IPS-18a (cell line): ENCODE measurements at regions not wholly inside any gene's neighbourhood (a gene's known extent, or its start where the extent isn't known, plus 50 kb on each side); places are given as distances from the start of the nearest gene placed in this dataset.

Source experiments
- H3K27ac ChIP-seq: one replicate; pipeline ENCODE4 v1.5.1; 2013; ENCODE audit warnings: low read length
- H3K27me3 ChIP-seq: one replicate; pipeline ENCODE4 v1.6.1; 2013; ENCODE audit warnings: mild to moderate bottlenecking, low read length; ENCODE audit not compliant: control insufficient read depth, insufficient read depth
- H3K36me3 ChIP-seq: one replicate; pipeline ENCODE4 v1.6.1; 2013; ENCODE audit warnings: low read depth, low read length; ENCODE audit not compliant: control insufficient read depth
- H3K4me1 ChIP-seq: one replicate; pipeline ENCODE4 v1.6.1; 2013; ENCODE audit warnings: low read depth, low read length; ENCODE audit not compliant: control insufficient read depth
- H3K4me3 ChIP-seq: one replicate; pipeline ENCODE4 v1.5.1; 2013; ENCODE audit warnings: low read length
- H3K9ac ChIP-seq: one replicate; pipeline ENCODE4 v1.6.1; 2013; ENCODE audit warnings: mild to moderate bottlenecking, low read length, moderate library complexity
- H3K9me3 ChIP-seq: one replicate; pipeline ENCODE4 v1.6.1; 2013; ENCODE audit warnings: low read depth, low read length; ENCODE audit not compliant: control insufficient read depth

DNA sequence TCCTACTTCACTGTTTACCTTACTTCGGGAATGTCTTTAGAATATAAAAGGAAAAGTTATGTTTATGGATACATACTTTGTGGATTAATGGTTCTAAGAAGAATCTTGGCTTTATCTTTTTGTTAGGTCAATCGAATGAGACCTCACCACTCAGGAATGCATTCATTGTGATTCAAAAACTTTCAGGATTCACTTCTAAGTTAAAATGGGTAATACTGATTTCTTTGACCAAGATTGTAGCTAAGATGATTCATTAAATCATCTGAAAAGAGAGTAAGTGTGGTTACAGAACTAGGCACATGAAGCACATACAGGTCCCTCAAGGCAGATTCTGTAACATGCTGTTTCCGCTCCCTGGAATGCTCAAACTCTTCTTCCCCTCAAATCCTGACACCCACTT, 716.4 kb downstream of the KCNA4 start:
- Histone ChIP-seq H3K27ac (no peak overlapping the region), H3K9ac (no peak overlapping the region), H3K9me3 (no peaks in the 10 kb centered on the region), H3K36me3 (no peaks in the 10 kb centered on the region), H3K4me3 (no peak overlapping the region), H3K27me3 (no peaks in the 10 kb centered on the region), H3K4me1 (peaks cover 6% of the 10 kb centered on the region)

DNA sequence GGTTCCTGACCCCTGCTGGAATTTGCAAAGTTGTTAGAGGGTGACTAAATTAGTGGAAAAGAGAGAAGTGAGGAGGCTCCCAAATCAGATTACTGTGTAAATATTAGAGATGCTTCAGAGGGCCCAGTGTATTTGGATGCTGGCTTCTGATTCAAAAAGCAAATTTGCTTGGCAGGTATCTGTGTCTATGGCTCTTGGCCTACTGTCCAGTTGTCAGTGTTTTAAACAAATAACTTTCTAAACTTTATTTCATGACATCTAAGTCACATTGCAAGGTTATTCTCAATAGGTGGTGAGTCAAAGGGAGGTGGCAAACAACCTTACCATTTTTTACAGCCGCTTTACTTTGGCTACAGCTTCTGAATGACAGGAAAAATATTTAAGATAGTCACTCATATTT, 720.1 kb downstream of the KCNA4 start:
- Histone ChIP-seq H3K27ac (no peak overlapping the region), H3K4me1 (peaks cover 6% of the 10 kb centered on the region), H3K9ac (no peak overlapping the region), H3K36me3 (no peaks in the 10 kb centered on the region), H3K27me3 (no peaks in the 10 kb centered on the region), H3K4me3 (no peak overlapping the region), H3K9me3 (no peaks in the 10 kb centered on the region)

DNA sequence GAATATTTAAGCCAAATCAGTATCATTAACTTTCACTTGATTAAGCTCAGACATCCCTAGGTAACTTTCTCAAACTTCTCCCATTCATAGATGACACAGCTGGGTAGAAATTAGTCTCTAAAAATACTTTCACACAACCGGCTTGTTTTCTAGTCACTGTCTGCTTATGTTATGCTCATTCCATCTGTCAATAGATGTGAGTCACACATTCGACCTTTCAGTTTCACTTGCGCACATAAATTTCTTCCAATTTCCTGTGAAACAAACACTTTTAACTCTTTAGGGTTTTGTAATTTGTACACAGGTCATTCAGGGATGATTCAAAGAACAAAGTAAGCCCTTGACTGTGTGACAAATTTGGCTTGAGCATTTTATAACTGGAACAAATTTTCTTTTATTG, 723.0 kb downstream of the KCNA4 start:
- H3K4me1 ChIP-seq: no peaks in the 10 kb centered on the region
- no peaks in the 10 kb centered on the region for H3K9me3 ChIP-seq
- H3K4me3 ChIP-seq: no peak overlapping the region
- H3K36me3 ChIP-seq: no peaks in the 10 kb centered on the region
- no peak overlapping the region for H3K27ac ChIP-seq
- no peak overlapping the region for H3K9ac ChIP-seq
- no peaks in the 10 kb centered on the region for H3K27me3 ChIP-seq

DNA sequence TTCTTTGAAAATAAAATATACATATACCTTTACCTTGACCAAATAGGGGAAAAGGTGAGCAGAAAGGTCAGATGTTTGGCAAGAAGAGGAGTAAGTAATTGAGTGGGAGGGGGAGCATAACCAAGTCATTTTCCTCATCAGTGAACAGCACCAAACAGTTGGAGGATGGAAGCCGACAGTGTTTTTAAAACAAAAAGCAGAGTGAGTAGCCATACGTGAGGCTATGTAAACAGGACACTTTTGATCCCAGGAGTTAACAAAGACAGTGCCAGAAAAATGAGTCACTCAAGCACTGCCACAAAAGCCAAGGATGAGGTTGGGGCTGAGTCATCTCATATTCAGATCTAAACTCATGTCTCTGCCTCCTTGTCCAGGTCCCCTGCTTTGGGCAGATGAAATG, 734.7 kb downstream of the KCNA4 start:
- Histone ChIP-seq H3K4me1 (no peaks in the 10 kb centered on the region), H3K27me3 (no peaks in the 10 kb centered on the region), H3K27ac (no peak overlapping the region), H3K36me3 (no peaks in the 10 kb centered on the region), H3K9me3 (no peaks in the 10 kb centered on the region), H3K4me3 (no peak overlapping the region), H3K9ac (no peak overlapping the region)

DNA sequence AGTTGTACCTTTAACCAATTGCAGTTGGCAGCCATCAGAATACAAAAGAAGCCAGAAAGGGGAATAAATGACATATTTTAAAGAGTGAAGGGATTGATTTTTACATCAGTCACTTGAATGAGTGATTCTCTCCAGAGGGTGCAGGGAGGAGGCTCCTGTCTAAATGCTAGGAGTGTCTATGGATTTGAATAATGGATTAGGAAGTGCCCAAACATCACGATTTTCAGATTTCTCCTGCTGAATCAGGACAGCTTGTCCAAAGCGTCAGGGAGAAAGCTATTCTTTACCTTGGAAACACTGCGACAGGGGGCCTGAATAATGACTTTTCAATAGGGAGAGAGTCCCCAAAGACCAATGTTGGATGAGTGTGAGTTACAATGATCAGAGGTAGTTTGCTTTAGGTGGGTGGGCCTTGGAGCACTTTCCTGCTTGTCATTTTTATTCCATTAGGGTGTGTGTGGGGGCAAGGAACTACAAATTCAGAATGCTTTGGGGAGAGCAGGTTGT, 735.5 kb downstream of the KCNA4 start:
- no peak overlapping the region for H3K27ac ChIP-seq
- H3K4me1 ChIP-seq: no peaks in the 10 kb centered on the region
- no peak overlapping the region for H3K4me3 ChIP-seq
- H3K27me3 ChIP-seq: no peaks in the 10 kb centered on the region
- no peaks in the 10 kb centered on the region for H3K36me3 ChIP-seq
- no peaks in the 10 kb centered on the region for H3K9me3 ChIP-seq
- H3K9ac ChIP-seq: no peak overlapping the region

DNA sequence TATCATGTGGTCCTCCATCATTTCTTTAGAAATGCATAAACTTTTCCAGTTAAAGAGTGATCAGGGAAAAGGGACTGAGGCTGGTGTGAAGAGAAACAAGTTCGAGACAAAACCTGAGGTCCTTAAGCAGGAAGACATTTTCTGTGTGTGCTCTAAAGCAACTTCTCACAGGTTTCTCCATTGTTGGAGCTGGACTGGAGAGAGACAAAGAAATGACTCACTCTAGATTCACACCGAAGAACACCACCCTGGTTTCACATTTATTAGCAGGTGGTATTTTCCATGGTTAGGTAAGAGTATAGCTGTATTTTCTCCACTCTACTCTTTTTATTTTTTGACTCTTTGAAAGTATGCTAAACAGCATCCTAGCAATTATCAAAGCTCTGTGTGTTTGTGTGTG, 736.4 kb downstream of the KCNA4 start:
- H3K27me3 ChIP-seq: no peaks in the 10 kb centered on the region
- no peaks in the 10 kb centered on the region for H3K4me1 ChIP-seq
- no peaks in the 10 kb centered on the region for H3K36me3 ChIP-seq
- no peak overlapping the region for H3K27ac ChIP-seq
- H3K4me3 ChIP-seq: no peak overlapping the region
- no peak overlapping the region for H3K9ac ChIP-seq
- H3K9me3 ChIP-seq: no peaks in the 10 kb centered on the region

DNA sequence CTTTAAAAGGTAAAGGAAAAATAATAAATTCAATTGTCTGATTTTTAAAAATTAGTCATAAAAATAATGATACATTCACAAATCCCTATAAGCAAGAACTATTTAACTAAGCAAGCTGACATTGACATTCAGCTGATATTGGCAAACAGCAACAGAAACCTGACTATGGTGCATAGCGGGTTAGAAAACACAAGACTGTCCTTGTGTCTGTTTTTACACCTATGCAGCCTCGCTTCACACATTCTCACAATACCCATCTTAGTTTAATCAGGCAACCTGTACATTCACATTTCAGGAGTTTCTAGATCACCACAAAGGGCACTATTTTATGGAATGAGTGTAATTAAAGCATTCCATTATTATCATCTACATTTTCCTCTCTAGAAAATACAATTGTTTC, 737.1 kb downstream of the KCNA4 start:
- Histone ChIP-seq H3K4me3 (no peak overlapping the region), H3K36me3 (no peaks in the 10 kb centered on the region), H3K27me3 (no peaks in the 10 kb centered on the region), H3K9me3 (no peaks in the 10 kb centered on the region), H3K9ac (no peak overlapping the region), H3K27ac (no peak overlapping the region), H3K4me1 (no peaks in the 10 kb centered on the region)

DNA sequence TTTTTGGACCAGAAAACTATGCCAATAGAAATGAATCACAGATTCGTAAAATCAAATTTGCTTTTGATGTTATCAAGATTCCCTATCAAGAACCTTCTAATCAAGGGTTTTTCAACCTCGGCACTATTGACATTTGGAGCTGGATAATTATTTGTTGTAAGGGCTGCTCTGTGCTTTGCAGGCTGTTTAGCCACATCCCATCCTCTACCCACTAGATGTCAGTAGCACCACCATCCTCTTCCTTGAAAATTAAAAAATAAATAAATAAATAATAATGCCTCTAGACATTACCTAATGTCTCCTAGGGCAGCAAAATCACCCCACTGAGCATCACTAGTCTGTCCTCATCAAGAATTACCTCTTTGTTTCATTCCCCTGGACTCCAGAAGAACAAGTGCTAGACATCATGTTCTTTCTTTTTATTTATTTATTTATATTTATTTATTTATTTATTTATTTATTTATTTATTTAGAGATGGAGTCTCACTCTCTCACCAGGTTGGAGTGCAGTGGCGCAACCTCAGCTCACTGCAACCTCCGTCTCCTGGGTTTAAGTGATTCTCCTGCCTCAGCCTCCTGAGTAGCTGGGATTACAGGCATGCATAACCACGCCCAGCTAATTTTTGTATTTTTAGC, 744.7 kb downstream of the KCNA4 start:
- no peak overlapping the region for H3K9ac ChIP-seq
- no peak overlapping the region for H3K27ac ChIP-seq
- H3K4me1 ChIP-seq: no peaks in the 10 kb centered on the region
- H3K36me3 ChIP-seq: no peaks in the 10 kb centered on the region
- H3K4me3 ChIP-seq: no peak overlapping the region
- no peaks in the 10 kb centered on the region for H3K27me3 ChIP-seq
- H3K9me3 ChIP-seq: no peaks in the 10 kb centered on the region

DNA sequence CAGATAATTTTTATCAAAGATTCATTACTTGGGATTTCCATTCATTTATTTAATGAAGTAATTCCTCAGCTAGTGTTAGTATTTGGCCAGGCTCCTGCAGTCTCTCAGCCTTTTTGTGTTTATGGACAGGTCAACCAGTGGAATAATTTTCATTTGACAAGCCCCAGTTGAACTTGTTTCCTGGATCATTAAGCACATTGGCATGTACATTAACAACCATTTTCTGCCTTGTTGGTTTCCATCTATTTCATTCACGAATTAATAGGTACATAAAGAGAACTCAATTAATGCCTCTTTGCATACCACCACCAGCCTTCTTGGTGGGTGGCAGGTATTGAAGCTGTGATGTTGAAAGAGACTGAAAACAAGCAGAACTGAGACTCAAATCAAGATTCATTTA, 745.2 kb downstream of the KCNA4 start:
- Histone ChIP-seq H3K27me3 (no peaks in the 10 kb centered on the region), H3K9ac (no peak overlapping the region), H3K36me3 (no peaks in the 10 kb centered on the region), H3K27ac (no peak overlapping the region), H3K4me3 (no peak overlapping the region), H3K4me1 (no peaks in the 10 kb centered on the region), H3K9me3 (no peaks in the 10 kb centered on the region)

DNA sequence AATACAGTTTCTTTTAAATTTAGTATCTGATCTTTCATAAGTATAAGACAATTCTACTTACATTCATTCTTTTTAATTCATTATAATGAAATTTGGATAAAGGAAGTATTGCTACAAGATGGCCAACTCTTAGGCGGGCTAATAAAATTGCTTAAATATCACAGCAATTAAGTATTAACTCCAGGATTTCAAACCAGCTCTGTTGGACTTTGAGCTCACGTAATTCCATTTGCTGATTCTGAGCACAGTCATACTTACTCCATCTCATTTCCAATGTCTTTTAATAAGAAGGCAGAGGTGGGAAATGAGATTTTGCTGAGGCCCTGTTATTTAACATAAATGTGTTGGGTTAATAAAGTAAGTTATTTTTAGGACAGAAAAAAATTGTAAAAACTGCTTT, 748.1 kb downstream of the KCNA4 start:
- H3K27ac ChIP-seq: no peak overlapping the region
- no peaks in the 10 kb centered on the region for H3K9me3 ChIP-seq
- no peak overlapping the region for H3K4me3 ChIP-seq

DNA sequence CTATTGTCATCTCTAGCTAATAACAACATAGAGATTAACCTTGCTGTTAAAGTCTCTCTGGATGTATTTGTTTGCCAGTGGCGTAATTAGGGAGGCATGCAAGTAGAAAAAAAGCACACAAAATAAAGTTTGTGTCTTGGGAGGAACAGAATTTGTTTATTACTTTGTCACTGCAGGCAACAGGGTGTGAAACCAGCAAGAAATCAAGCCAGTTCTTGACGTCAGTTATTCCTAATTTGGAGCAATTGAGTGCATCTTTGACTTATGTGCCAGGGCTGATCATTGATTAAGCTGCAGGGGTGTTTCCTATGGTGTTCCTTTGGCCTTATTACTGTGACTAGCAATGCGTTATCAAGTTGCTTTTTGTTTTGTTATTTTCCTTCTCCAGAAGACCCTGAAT, 751.0 kb downstream of the KCNA4 start:
- no peaks in the 10 kb centered on the region for H3K36me3 ChIP-seq
- no peak overlapping the region for H3K4me3 ChIP-seq
- no peak overlapping the region for H3K9ac ChIP-seq
- H3K4me1 ChIP-seq: no peaks in the 10 kb centered on the region
- H3K9me3 ChIP-seq: no peaks in the 10 kb centered on the region
- H3K27me3 ChIP-seq: no peaks in the 10 kb centered on the region
- H3K27ac ChIP-seq: no peak overlapping the region

More for the DNA sequence above, 748.1 kb downstream of the KCNA4 start:
- Histone ChIP-seq H3K4me1 (no peaks in the 10 kb centered on the region), H3K36me3 (no peaks in the 10 kb centered on the region), H3K27me3 (no peaks in the 10 kb centered on the region), H3K9ac (no peak overlapping the region)

DNA sequence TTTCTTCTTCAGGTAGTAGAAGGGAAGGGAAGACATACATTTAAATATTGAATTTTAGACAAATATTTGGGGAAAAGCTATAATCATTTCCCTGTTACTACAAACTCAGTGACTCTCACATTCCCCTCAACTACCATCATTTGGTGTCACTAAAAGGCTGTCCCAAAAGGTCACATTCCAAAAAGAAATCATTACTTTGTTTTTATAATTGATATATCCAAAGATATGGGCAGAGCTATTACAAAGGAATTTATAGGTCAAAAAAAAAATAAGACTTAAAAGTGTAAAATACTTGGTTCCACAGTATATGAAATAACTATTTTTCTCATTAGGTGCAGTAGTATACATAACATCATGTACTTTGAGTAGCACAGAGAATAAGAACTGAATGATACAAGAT, 751.4 kb downstream of the KCNA4 start:
- H3K4me3 ChIP-seq: no peak overlapping the region

More for the DNA sequence above, 751.4 kb downstream of the KCNA4 start:
- Histone ChIP-seq H3K27ac (no peak overlapping the region), H3K4me1 (no peaks in the 10 kb centered on the region), H3K9ac (no peak overlapping the region), H3K9me3 (no peaks in the 10 kb centered on the region), H3K36me3 (no peaks in the 10 kb centered on the region), H3K27me3 (no peaks in the 10 kb centered on the region)
